ENCODE measurements at regions not wholly inside any gene's neighbourhood (a gene's known extent, or its start where the extent isn't known, plus 50 kb on each side); places are given as distances from the start of the nearest gene placed in this dataset.

DNA sequence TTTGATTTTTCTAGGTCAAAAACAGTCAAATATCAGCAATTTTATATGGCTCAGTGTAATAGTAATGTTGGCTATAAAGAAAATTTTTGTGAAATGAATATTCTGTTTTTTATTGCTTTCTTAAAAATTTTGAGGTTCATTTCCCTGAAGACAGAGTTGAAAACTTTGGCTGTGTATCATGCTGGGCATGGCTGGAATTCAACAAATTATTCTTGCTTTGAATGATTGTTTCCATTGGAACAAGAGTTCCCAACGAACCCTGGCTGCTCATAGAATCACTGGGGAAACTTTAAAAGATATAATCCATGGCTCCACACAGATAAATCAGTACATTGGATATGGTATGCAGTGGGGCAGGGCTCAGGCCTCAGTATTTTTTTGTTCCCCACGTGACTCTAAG is 118.6 kb downstream of the PLCE1 start:
- TF ChIP-seq POLR2A (IDR thresholded peaks at IDR 0.05) (no peak), CTCF (IDR thresholded peaks at IDR 0.05) (no peak)
